Body of pancreas (tissue), 4 donors: ENCODE measurements at regions not wholly inside any gene's neighbourhood (a gene's known extent, or its start where the extent isn't known, plus 50 kb on each side); places are given as distances from the start of the nearest gene placed in this dataset.

Experiments used
- CTCF ChIP-seq, 7 experiments: fragments of 450-650 bp in 4 of 7; fragments of 200-600 bp in 3 of 7; sonication (generic) in 3 of 7; IDR thresholded peaks; one replicate each; pipeline ENCODE4 v1.5.1; 2016 to 2019; ENCODE audit warnings: antibody characterized with exemption in 7 of 7
- POLR2A ChIP-seq, 3 donors: fragments of 450-650 bp; IDR thresholded peaks; one replicate each; pipeline ENCODE4 v1.6.1; 2016; ENCODE audit warnings: antibody characterized with exemption in 3 of 3, mild to moderate bottlenecking in 2 of 3

- TF ChIP-seq CTCF (IDR thresholded peaks at IDR 0.05) (no peak), POLR2A (IDR thresholded peaks at IDR 0.05) (no peak)
These were observed 77.3 kb downstream of the COPS8 start for GRCh38 chr2:237162959-237163358.
